Stomach (tissue), 8 donors: ENCODE measurements at regions not wholly inside any gene's neighbourhood (a gene's known extent, or its start where the extent isn't known, plus 50 kb on each side); places are given as distances from the start of the nearest gene placed in this dataset.

Experiments used
- DNase-seq, 2 donors: peaks; one replicate each; pipeline versions ENCODE4 v3.0.0 to v3.0.0-alpha.2; 2013 to 2019
- H3K27ac ChIP-seq, 5 donors: fragments of 200-600 bp in 4 of 5; sonication (generic) in 4 of 5; one replicate each; pipeline ENCODE4 v1.5.1; 2013 to 2019; ENCODE audit warnings: mild to moderate bottlenecking in 1 of 5, moderate library complexity in 1 of 5
- H3K27me3 ChIP-seq, 3 donors: fragments of 200-600 bp; sonication (generic); one replicate each; pipeline ENCODE4 v1.5.1; 2017 to 2019; ENCODE audit warnings: mixed run types in 1 of 3
- H3K36me3 ChIP-seq, 4 donors: fragments of 200-600 bp; sonication (generic); 1 replicate in 3 of 4; 2 replicates in 1 of 4; pipeline ENCODE4 v1.5.1; 2016 to 2019
- H3K4me1 ChIP-seq, 4 donors: fragments of 200-600 bp; sonication (generic); one replicate each; pipeline ENCODE4 v1.5.1; 2016 to 2019
- H3K4me3 ChIP-seq, 4 donors: fragments of 200-600 bp; sonication (generic) in 3 of 4; one replicate each; pipeline ENCODE4 v1.5.1; 2016 to 2019; ENCODE audit warnings: mild to moderate bottlenecking in 1 of 4
- H3K9me3 ChIP-seq, 4 donors: fragments of 200-600 bp; sonication (generic); one replicate each; pipeline ENCODE4 v1.5.1; 2016 to 2019
- EP300 ChIP-seq: sonication (generic); formaldehyde crosslinking; IDR thresholded peaks from one replicate; pipeline ENCODE4 v1.6.1; 2017; ENCODE audit warnings: antibody characterized with exemption
- POLR2A ChIP-seq, 4 donors: fragments of 450-650 bp; IDR thresholded peaks; one replicate each; pipeline ENCODE4 v1.6.1; 2016; ENCODE audit warnings: antibody characterized with exemption in 4 of 4, control low read depth in 2 of 4, mild to moderate bottlenecking in 1 of 4, moderate library complexity in 1 of 4
- POLR2AphosphoS5 ChIP-seq, 3 donors: sonication (generic); formaldehyde crosslinking; IDR thresholded peaks; one replicate each; pipeline ENCODE4 v1.6.1; 2016; ENCODE audit warnings: antibody characterized with exemption in 3 of 3
- WGBS, 5 donors: extraction: QIAGEN DNeasy Blood & Tissue Kit in 3 of 5; methylation state at CpG; one replicate each; pipeline versions ENCODE4 v1.1.5 to v1.1.7; 2013 to 2018; 5-methylcytosine and 5-hydroxymethylcytosine counted together
- intact Hi-C: fragments of 100-400 bp; cut with DNase I; formaldehyde crosslinking; loops from one replicate; pipeline ENCODE4 v1.15.1; 2023; ENCODE audit warnings: low total_unique reads
- TF ChIP-seq, protein P1 (sequence below), 7 experiments: fragments of 450-650 bp in 4 of 7; fragments of 200-600 bp in 3 of 7; sonication (generic) in 3 of 7; IDR thresholded peaks; one replicate each; pipeline ENCODE4 v1.5.1; 2016 to 2019; ENCODE audit warnings: antibody characterized with exemption in 7 of 7, control low read depth in 2 of 7, mild to moderate bottlenecking in 1 of 7
- donor health status: healthy with polysubstance abuse.
- donor health status: Bipolar disorder and iron deficiency.
- donor health status: healthy.

DNA sequence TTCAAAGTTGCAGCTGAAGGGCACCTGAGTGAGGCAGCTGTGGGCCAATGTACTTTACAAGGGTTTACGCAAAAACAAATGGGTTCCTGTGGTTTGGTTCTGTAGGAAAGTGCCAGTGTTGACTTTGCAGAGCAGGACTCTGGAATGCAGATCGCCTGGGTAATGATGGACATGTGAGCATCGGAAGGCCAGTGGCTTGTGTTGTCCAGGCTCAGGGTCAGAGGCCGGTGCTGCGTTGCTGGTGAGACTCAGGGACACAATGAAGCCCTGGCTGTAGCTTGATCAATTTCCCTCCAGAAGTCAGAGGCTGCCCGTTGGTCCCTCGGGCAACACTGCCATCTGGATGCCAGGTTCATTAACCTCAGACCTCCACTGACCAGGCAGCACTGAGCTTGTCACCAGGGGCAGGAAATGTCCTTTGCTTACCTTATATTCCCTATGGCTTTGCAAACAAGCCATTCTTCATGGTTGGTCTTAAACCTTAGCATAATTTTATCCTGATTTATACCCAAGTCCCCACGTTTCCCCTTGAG lies 753.4 kb downstream of the QKI start:
- H3K4me3 ChIP-seq = no peak overlapping the region
- H3K36me3 ChIP-seq = no peaks in the 10 kb centered on the region
- H3K27me3 ChIP-seq = no peaks in the 10 kb centered on the region
- no peak for DNase-seq
- intact Hi-C loops = no loop called here
- TF ChIP-seq EP300 (no peak), POLR2A (IDR thresholded peaks at IDR 0.05) (no peak), POLR2AphosphoS5 (IDR thresholded peaks at IDR 0.05) (no peak)
- TF ChIP-seq, protein P1, sequence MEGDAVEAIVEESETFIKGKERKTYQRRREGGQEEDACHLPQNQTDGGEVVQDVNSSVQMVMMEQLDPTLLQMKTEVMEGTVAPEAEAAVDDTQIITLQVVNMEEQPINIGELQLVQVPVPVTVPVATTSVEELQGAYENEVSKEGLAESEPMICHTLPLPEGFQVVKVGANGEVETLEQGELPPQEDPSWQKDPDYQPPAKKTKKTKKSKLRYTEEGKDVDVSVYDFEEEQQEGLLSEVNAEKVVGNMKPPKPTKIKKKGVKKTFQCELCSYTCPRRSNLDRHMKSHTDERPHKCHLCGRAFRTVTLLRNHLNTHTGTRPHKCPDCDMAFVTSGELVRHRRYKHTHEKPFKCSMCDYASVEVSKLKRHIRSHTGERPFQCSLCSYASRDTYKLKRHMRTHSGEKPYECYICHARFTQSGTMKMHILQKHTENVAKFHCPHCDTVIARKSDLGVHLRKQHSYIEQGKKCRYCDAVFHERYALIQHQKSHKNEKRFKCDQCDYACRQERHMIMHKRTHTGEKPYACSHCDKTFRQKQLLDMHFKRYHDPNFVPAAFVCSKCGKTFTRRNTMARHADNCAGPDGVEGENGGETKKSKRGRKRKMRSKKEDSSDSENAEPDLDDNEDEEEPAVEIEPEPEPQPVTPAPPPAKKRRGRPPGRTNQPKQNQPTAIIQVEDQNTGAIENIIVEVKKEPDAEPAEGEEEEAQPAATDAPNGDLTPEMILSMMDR (IDR thresholded peaks at IDR 0.05) = no peak
- H3K4me1 ChIP-seq = no peaks in the 10 kb centered on the region
- WGBS, 5 donors = 68 to 79% (median 70%) methylated on average over 8 of the region's 8 CpGs
- H3K9me3 ChIP-seq = no peaks in the 10 kb centered on the region
- H3K27ac ChIP-seq = no peak overlapping the region

DNA sequence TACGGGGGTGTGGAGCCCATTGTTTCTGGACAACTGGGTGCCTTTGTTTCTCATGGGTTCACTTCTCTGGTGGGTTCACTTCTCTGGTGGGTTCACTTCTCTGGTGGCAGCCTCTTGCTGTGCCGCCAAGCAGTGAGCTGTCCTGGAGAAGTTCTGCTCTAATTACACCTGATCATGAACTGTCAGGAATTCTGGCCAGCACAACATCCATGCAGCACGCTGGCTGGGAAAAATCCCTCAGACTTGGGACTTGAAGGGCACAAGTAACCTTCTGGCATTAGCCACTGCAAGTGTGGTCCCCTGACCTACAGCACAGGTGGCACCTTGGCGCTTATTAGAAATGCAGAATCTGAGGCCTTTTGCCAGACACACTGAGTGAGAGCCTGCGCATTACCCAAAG lies 752.5 kb downstream of the QKI start:
- Histone ChIP-seq H3K4me3 (no peak overlapping the region), H3K36me3 (no peaks in the 10 kb centered on the region), H3K27me3 (no peaks in the 10 kb centered on the region), H3K27ac (no peak overlapping the region), H3K4me1 (no peaks in the 10 kb centered on the region), H3K9me3 (no peaks in the 10 kb centered on the region)
- WGBS, 5 donors = 89 to 97% (median 92%) methylated on average over 5 of the region's 5 CpGs
- TF ChIP-seq, protein P1 (IDR thresholded peaks at IDR 0.05) = no peak
- TF ChIP-seq POLR2AphosphoS5 (IDR thresholded peaks at IDR 0.05) = no peak
- TF ChIP-seq EP300 = no peak
- TF ChIP-seq POLR2A (IDR thresholded peaks at IDR 0.05) = no peak
- no peak for DNase-seq
- intact Hi-C loops = no loop called here

DNA sequence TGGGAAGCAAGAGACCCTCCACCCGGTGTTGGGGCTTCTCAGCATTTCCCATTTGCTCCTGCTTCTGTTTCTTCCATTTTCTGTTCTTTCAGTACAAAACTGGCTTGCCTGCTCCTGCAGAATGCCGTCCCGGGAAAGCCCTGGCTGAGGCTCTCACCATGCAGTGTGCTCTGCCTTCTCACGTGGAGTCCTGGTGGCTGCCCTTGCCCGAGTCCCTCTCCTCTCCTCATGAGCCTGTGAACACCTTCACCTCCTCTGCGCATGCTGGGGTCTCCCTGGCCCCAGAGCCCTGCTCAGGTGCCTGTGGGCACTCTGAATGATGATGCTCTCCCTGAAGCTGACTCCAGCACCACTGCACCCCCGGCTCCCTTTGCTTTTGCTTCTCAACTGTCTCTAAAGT lies 752.0 kb downstream of the QKI start:
- H3K4me1 ChIP-seq = no peaks in the 10 kb centered on the region
- no peaks in the 10 kb centered on the region for H3K27me3 ChIP-seq
- no peak overlapping the region for H3K27ac ChIP-seq
- intact Hi-C loops = no loop called here
- 74 to 81% (median 75%) methylated on average over 7 of the region's 7 CpGs for WGBS, 5 donors
- no peak overlapping the region for H3K4me3 ChIP-seq
- H3K9me3 ChIP-seq = no peaks in the 10 kb centered on the region
- H3K36me3 ChIP-seq = no peaks in the 10 kb centered on the region
- TF ChIP-seq POLR2A (IDR thresholded peaks at IDR 0.05) (no peak), POLR2AphosphoS5 (IDR thresholded peaks at IDR 0.05) (no peak), EP300 (no peak)
- TF ChIP-seq, protein P1 (IDR thresholded peaks at IDR 0.05) = no peak
- DNase-seq = no peak

DNA sequence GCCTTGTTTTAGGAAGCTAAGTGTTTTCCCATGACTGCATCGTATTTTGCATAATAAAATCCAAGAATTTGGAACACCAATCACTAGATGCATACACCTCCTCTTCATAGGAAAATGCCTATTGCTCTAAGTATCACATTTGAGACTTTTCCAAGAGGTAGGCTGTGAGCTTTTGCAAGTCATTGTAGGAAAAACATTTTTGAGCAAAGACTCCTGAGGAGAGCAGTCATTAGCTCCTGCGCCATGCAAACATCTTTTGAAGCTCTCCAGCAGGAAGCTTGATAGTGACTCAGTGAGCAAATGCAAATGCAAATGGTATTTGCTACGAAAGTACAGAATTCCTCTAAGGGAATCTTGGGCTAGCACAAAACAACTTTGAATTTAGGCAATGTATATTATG lies 750.4 kb downstream of the QKI start:
- 56 to 72% (median 61%) methylated on average over 3 of the region's 3 CpGs for WGBS, 5 donors
- no peak overlapping the region for H3K4me3 ChIP-seq
- intact Hi-C loops = no loop called here
- no peak for DNase-seq
- H3K4me1 ChIP-seq = no peaks in the 10 kb centered on the region
- no peak overlapping the region for H3K27ac ChIP-seq
- no peaks in the 10 kb centered on the region for H3K27me3 ChIP-seq
- no peaks in the 10 kb centered on the region for H3K36me3 ChIP-seq
- H3K9me3 ChIP-seq = no peaks in the 10 kb centered on the region
- TF ChIP-seq POLR2A (IDR thresholded peaks at IDR 0.05) (no peak), EP300 (no peak), POLR2AphosphoS5 (IDR thresholded peaks at IDR 0.05) (no peak)
- TF ChIP-seq, protein P1 (IDR thresholded peaks at IDR 0.05) = no peak
